Central memory CD8-positive, alpha-beta T cell (primary cell): ENCODE measurements at regions not wholly inside any gene's neighbourhood (a gene's known extent, or its start where the extent isn't known, plus 50 kb on each side); places are given as distances from the start of the nearest gene placed in this dataset.

ENCODE experiments used
- ATAC-seq: fragments of 150-1000 bp; cut with Tn5 transposase; replicated peaks from 2 replicates; pipeline ENCODE4 v1.10.0; 2022; ENCODE audit warnings: mild to moderate bottlenecking, moderate FRiP score, moderate number of reproducible peaks; ENCODE audit not compliant: poor library complexity, severe bottlenecking; ENCODE audit errors: extremely low read depth
- DNase-seq, 2 donors: peaks; one replicate each; pipeline ENCODE4 v3.0.0; 2021; ENCODE audit warnings: low spot score in 2 of 2
- H3K27ac Mint-ChIP-seq: one replicate; pipeline ENCODE4 v1.8.0; 2022; ENCODE audit warnings: low read depth, mild to moderate bottlenecking, moderate library complexity, mixed read lengths
- H3K27me3 Mint-ChIP-seq: one replicate; pipeline ENCODE4 v1.8.0; 2022; ENCODE audit warnings: mixed read lengths
- H3K36me3 Mint-ChIP-seq: one replicate; pipeline ENCODE4 v1.8.0; 2022; ENCODE audit warnings: mild to moderate bottlenecking, moderate library complexity, mixed read lengths; ENCODE audit not compliant: insufficient read depth
- H3K4me1 Mint-ChIP-seq: one replicate; pipeline ENCODE4 v1.8.0; 2022; ENCODE audit warnings: mixed read lengths
- H3K4me3 Mint-ChIP-seq: one replicate; pipeline ENCODE4 v1.8.0; 2022; ENCODE audit warnings: mild to moderate bottlenecking, moderate library complexity, mixed read lengths
- H3K9me3 Mint-ChIP-seq: one replicate; pipeline ENCODE4 v1.8.0; 2022; ENCODE audit warnings: mixed read lengths

GRCh38 chr12:132409495-132410295, 80.3 kb upstream of the FBRSL1 start:
- H3K27me3 Mint-ChIP-seq = no peaks in the 10 kb centered on the region
- no peak overlapping the region for H3K4me3 Mint-ChIP-seq
- H3K27ac Mint-ChIP-seq = no peak overlapping the region
- ATAC-seq (no peak), DNase-seq (no peak)
- H3K4me1 Mint-ChIP-seq = no peaks in the 10 kb centered on the region
- H3K9me3 Mint-ChIP-seq = no peaks in the 10 kb centered on the region
- no peaks in the 10 kb centered on the region for H3K36me3 Mint-ChIP-seq

DNA sequence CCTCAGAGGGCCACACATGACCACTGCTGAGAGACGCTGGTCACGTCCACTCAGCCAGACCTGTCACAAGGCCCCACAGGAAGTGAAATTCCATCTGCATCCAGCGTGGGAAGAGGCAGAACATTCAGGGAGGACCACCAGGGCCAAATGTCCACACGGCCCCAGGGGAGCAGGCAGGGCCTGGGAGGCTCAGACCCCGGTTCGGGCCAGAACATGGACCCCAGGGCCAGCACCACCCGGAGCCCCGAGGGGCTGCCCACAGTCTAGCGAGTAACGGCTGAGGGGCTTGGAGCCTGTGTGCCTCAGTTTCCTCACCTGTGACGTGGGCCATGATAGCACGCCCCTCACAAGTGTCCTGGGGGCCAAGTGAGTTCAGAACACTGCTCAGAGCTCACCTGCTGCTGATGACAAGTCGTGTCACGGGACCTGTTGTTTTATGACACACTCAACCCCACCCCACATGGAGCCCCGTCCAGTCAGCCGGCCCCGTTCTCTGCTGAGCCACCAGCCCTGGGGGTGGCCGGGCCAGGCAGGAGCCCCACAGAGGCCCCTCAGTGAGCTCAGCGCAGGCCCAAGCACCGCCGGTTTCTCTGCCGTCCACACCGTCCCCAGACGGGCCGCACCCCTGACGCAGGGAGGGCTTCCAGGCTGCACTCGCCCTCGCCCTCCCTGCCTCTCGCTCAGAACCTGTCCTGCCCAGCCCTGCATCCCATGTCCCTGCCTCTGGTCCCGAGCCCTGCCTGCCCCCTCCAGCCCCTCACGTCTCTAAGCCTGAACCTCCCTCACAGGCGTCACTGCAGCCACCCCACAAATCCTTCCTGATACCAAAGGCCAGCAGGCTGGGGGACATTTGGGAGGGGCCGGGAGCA, 79.5 kb upstream of the GALNT9 start:
- Mint-ChIP-seq H3K4me1 (no peaks in the 10 kb centered on the region), H3K36me3 (no peaks in the 10 kb centered on the region), H3K4me3 (no peak overlapping the region), H3K27me3 (peaks cover under 1% of the 10 kb centered on the region), H3K27ac (no peak overlapping the region), H3K9me3 (no peaks in the 10 kb centered on the region)
- ATAC-seq (no peak), DNase-seq (no peak)

- ATAC-seq (no peak), DNase-seq (no peak)
- Mint-ChIP-seq H3K36me3 (no peaks in the 10 kb centered on the region), H3K4me1 (no peaks in the 10 kb centered on the region), H3K9me3 (no peaks in the 10 kb centered on the region), H3K27ac (no peak overlapping the region), H3K4me3 (no peak overlapping the region), H3K27me3 (peaks cover 9% of the 10 kb centered on the region)
These were observed 78.6 kb upstream of the GALNT9 start for GRCh38 chr12:132407992-132408391.

DNA sequence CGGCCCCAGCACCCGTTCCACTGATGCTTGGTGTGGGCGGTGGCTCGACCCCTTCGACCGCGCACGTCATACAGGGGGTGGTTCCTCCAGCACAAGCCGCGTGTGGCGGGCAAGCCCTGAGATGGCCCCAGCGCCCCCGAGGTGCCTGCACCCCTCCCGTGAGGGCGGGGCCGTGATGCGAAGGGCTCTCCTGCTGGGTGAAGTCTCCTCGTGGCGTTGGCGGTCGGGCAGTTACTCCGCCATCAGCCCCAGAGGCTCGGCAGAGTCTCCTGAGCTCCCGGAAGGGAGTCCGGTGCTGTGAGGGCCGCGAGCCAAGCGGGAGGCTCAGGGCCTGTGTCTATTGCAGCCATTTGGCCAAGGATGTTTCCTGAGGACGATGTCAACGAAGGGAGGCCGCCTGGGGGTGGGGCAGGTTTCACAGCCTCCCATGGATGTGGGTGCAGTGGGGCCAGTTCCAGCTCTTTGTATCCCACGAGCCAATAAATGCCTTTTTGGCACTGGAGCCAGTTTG, 78.1 kb upstream of the GALNT9 start:
- Mint-ChIP-seq H3K27me3 (peaks cover 14% of the 10 kb centered on the region), H3K4me1 (no peaks in the 10 kb centered on the region), H3K36me3 (no peaks in the 10 kb centered on the region), H3K9me3 (no peaks in the 10 kb centered on the region), H3K27ac (no peak overlapping the region), H3K4me3 (no peak overlapping the region)
- DNase-seq = no peak
- no peak for ATAC-seq

DNA sequence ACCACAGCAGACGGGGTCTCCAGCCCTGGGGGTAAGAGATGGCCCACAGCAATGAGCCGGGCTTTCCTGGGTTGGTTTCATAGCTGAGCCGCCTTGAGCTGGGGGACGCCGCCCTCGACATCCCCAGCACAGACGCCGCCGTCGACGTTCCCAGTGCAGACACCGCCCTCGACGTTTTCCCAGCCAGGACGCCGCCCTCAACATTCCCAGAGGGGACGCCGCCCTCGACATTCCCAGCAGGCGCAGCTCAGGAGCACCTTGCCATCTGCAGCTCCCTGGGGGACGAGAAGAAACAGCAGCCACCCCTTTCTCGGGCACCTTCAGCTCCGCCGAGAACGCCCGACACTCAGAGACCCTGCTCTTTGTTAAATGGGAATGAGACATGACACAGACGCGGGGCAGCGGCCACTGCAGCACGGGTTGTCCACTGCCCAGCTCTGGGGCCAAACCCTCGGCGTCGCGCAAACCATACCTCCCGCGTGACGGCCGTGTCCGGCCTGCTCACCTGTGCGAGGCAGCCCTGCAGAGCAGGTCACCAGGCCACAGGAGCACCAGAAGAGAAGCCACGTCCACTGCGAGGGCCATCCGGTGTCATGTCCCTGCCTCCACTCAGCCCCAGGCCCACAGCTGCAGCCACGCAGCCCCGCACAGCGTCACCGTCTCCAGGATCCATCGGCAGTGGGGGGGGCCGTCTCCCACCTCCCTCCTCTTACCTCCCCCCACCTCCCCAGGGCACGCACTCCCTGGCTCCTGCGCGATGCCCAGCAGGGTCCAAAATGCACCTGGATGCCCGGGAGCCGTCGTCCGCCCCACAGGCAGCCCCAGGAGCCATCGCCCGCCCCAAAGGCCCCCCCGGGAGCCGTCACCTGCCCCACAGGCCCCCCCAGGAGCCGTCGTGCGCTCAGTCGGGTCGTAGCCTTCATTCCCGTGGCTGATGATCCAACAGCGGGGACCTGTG, 77.4 kb upstream of the GALNT9 start:
- H3K4me3 Mint-ChIP-seq = no peak overlapping the region
- DNase-seq (no peak), ATAC-seq (no peak)
- no peaks in the 10 kb centered on the region for H3K36me3 Mint-ChIP-seq
- H3K27ac Mint-ChIP-seq = no peak overlapping the region
- peaks cover 22% of the 10 kb centered on the region for H3K27me3 Mint-ChIP-seq
- no peaks in the 10 kb centered on the region for H3K9me3 Mint-ChIP-seq
- no peaks in the 10 kb centered on the region for H3K4me1 Mint-ChIP-seq

DNA sequence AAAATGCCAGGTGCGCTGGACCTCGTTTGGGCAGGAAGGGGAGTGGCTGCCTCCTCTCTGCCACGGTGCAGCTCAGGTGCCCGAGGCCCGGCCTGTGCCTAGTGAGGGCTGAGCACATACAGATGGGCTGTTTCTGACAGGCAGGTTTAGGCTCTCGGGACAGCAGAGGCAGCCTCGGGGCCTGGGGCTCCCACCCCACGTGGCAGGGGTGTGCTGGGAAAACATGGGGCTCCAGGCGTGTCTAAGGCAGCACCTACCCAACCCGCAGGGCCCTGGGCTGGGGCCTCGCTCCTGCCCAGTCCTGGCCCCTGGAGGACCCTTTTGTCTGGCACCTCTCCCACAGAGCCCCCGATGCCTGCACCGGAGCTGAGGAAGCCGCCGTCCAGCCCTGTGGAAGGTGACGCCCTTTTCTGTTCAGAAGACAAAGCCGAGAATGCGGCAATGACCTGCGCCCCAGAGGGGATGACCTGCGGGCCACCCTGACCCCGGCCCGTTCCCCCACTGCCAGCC, 76.4 kb upstream of the GALNT9 start:
- H3K4me3 Mint-ChIP-seq = no peak overlapping the region
- ATAC-seq (no peak), DNase-seq (no peak)
- H3K9me3 Mint-ChIP-seq = no peaks in the 10 kb centered on the region
- no peaks in the 10 kb centered on the region for H3K36me3 Mint-ChIP-seq
- no peaks in the 10 kb centered on the region for H3K4me1 Mint-ChIP-seq
- H3K27me3 Mint-ChIP-seq = peaks cover 31% of the 10 kb centered on the region
- H3K27ac Mint-ChIP-seq = no peak overlapping the region

- Mint-ChIP-seq H3K4me3 (no peak overlapping the region), H3K9me3 (no peaks in the 10 kb centered on the region)
These were observed 75.8 kb upstream of the GALNT9 start for GRCh38 chr12:132404951-132405741.

GRCh38 chr12:132404435-132404855, 75.1 kb upstream of the GALNT9 start:
- Mint-ChIP-seq H3K9me3 (no peaks in the 10 kb centered on the region), H3K4me3 (no peak overlapping the region), H3K27ac (no peak overlapping the region), H3K27me3 (peaks cover 34% of the 10 kb centered on the region), H3K4me1 (no peaks in the 10 kb centered on the region), H3K36me3 (no peaks in the 10 kb centered on the region)
- DNase-seq (no peak), ATAC-seq (no peak)

More at GRCh38 chr12:132404951-132405741, 75.8 kb upstream of the GALNT9 start:
- DNase-seq = no peak
- Mint-ChIP-seq H3K4me1 (no peaks in the 10 kb centered on the region), H3K27me3 (peaks cover 34% of the 10 kb centered on the region), H3K27ac (no peak overlapping the region), H3K36me3 (no peaks in the 10 kb centered on the region)
- no peak for ATAC-seq

DNA sequence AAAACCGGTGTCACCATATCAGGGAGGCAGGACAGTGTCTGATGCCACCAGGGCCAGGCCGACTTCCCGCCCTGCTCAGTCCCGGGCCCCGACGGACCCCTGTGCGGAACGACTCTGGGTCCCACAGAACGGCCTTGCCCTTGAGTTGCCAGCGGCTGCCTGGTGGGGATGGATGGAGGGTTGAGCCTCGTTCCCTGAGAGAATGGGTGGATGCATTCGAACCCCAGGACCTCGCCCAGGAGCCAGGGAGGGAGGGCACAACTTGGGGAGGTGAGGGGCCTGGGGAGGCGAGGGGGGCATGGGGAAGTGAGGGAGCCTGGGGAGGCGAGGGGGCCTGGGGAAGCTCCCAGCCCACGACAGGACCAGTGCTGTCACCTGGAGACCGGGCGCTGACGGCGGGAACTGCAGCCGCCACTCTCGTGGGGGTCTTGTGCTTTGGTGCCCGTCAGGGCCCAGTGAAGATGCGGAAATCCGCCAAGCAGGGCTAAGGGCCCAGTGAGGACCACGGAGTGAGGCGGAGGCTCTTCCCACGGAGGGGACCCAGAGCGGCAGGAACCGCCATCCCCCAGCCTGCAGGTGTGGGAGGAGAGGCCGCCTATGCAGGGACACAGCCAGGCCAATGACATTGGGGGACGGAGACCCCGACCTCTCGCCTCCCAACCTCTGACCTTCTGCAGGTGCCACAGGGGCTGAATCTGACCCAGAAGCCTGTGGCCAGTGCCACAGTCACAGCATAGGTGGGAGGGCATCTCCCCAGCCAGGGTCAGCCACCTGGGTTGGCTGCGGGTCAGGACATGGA, 74.4 kb upstream of the GALNT9 start:
- H3K36me3 Mint-ChIP-seq = no peaks in the 10 kb centered on the region
- no peak overlapping the region for H3K4me3 Mint-ChIP-seq
- peaks cover 34% of the 10 kb centered on the region for H3K27me3 Mint-ChIP-seq
- H3K4me1 Mint-ChIP-seq = no peaks in the 10 kb centered on the region
- H3K27ac Mint-ChIP-seq = no peak overlapping the region
- DNase-seq (no peak), ATAC-seq (no peak)
- no peaks in the 10 kb centered on the region for H3K9me3 Mint-ChIP-seq

GRCh38 chr12:132402831-132403416, 73.5 kb upstream of the GALNT9 start:
- no peaks in the 10 kb centered on the region for H3K36me3 Mint-ChIP-seq
- no peak overlapping the region for H3K4me3 Mint-ChIP-seq
- no peaks in the 10 kb centered on the region for H3K4me1 Mint-ChIP-seq
- peaks cover 34% of the 10 kb centered on the region for H3K27me3 Mint-ChIP-seq
- H3K9me3 Mint-ChIP-seq = no peaks in the 10 kb centered on the region
- no peak for DNase-seq
- ATAC-seq = no peak
- H3K27ac Mint-ChIP-seq = no peak overlapping the region
